ENCODE measurements at regions not wholly inside any gene's neighbourhood (a gene's known extent, or its start where the extent isn't known, plus 50 kb on each side); places are given as distances from the start of the nearest gene placed in this dataset.

DNA sequence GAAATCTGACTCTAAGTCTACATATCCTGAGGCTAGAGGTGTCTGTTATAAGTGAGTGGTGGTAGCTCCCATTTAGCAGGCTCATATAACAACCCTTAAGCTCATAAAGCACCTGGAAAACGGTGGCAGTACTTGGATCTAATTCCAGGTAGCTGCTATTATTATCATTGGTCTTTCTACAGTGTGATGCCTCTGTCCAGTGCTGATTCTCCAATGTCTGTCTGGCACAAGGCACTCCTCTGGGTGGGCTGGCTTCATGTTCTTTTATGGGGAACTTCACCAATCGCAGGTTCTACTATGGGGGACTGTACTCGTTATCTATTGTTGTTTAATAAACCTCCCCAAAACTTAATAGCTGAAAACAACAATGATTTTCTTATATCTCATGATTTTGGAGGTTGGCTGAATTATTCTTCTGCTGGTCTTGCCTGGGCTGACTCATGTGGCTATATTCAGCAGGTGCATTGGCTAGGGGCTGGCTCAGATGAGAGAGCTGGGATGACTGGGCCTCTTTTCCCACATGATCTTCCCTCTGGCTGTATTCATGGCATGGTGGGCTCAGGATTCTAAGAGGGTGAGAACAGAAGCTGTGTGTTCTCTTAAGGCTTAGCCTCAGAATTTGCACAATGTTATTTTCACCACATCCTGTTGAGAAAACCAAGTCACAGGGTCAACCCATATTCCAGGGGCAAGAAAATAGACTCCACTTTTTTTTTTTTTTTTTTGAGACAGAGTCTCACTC, 93.0 kb upstream of the PCGF5 start:
- WGBS, 2 donors = 71% methylated on average over 3 of the region's 3 CpGs
- no peak for DNase-seq (ENCODE audit: low spot score in 2 of 2)
- intact Hi-C loops (cut with DNase I; ENCODE audit: low total_unique reads) = no loop called here
- TF ChIP-seq POLR2A (IDR thresholded peaks at IDR 0.05) = no peak
- TF ChIP-seq, protein P1, sequence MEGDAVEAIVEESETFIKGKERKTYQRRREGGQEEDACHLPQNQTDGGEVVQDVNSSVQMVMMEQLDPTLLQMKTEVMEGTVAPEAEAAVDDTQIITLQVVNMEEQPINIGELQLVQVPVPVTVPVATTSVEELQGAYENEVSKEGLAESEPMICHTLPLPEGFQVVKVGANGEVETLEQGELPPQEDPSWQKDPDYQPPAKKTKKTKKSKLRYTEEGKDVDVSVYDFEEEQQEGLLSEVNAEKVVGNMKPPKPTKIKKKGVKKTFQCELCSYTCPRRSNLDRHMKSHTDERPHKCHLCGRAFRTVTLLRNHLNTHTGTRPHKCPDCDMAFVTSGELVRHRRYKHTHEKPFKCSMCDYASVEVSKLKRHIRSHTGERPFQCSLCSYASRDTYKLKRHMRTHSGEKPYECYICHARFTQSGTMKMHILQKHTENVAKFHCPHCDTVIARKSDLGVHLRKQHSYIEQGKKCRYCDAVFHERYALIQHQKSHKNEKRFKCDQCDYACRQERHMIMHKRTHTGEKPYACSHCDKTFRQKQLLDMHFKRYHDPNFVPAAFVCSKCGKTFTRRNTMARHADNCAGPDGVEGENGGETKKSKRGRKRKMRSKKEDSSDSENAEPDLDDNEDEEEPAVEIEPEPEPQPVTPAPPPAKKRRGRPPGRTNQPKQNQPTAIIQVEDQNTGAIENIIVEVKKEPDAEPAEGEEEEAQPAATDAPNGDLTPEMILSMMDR (IDR thresholded peaks at IDR 0.05) = no peak
- H3K4me3 ChIP-seq (ENCODE audit: low read depth, poor library complexity, severe bottlenecking) = no peak overlapping the region

DNA sequence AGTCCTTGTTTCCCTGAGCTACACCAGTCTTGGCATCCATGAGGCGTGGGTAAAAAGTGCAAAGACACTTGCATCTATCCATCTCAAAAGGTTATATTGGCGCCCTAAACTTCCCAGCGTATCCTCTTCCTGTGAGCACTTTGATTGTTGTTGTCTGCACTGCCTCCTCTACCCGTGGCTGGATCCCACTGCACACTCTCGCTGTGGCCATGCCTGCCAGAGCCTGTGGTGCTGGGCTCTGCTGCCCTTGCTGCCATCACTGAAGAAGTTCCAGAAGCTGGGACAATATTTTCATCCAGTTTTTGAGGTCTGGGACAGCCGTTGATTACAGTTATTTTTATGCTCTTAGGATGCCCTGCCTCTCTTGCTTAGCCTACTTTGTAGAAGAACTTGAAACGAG, 85.3 kb upstream of the PCGF5 start:
- no peak for TF ChIP-seq POLR2A (IDR thresholded peaks at IDR 0.05)
- TF ChIP-seq, protein P1 (IDR thresholded peaks at IDR 0.05) = no peak
- WGBS, 2 donors = 74 to 78% methylated on average over 7 of the region's 7 CpGs
- no peak overlapping the region for H3K4me3 ChIP-seq (ENCODE audit: low read depth, poor library complexity, severe bottlenecking)
- intact Hi-C loops (cut with DNase I; ENCODE audit: low total_unique reads) = no loop called here
- no peak for DNase-seq (ENCODE audit: low spot score in 2 of 2)

DNA sequence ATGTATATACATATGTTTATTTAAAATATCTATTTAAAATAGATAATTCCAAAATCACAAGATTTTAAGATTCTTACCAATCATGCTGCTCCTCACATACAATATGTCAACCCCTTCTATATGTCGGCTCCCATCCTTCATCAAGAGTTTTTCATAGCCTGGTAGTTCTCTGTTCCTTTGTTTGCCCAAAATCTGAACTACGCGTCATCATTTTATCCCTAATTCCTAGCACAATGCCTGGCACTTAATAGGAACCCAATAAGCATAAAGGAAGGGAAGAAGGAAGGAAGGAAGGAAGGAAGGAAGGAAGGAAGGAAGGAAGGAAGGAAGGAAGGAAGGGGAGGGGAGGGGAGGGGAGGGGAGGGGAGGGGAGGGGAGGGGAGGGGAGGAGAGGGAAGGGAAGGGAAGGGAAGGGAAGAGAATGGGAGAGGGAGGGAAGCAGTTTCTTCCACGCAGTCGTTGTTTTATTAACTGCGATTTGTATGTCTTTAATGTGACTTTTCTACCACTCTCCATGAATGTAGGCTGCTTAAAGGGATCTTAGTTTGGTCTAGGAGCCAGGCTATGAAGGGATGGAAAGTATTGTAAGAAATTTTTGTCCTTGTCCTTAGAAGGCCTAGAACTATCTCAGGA, 83.3 kb upstream of the PCGF5 start:
- no peak for TF ChIP-seq POLR2A (IDR thresholded peaks at IDR 0.05)
- TF ChIP-seq, protein P1 (IDR thresholded peaks at IDR 0.05) = no peak
- DNase-seq (ENCODE audit: low spot score in 2 of 2) = no peak
- H3K4me3 ChIP-seq (ENCODE audit: low read depth, poor library complexity, severe bottlenecking) = no peak overlapping the region
- WGBS, 2 donors = 95 to 96% methylated on average over 6 of the region's 6 CpGs
- intact Hi-C loops (cut with DNase I; ENCODE audit: low total_unique reads) = no loop called here

DNA sequence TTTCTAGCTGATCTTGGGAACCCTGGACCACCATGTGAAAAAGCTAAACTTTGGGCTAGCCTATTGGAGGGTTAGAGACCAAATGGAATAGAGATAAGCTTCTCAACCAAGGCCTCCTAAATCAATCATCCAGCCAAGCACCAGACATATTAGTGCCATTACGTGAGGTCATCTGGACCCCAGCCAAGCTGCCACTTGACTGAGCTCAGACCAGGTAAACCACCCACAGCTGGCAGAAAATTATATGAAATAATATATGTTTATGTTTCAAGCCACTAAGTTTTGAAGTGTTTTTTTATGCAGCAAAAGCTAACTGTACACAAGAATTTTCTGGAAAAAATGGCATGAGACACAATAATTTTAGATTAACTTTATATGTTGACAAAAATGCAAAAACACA, 82.6 kb upstream of the PCGF5 start:
- DNase-seq (ENCODE audit: low spot score in 2 of 2) = no peak
- WGBS, 2 donors = 56 to 69% methylated on average over 1 of the region's 1 CpG
- H3K4me3 ChIP-seq (ENCODE audit: low read depth, poor library complexity, severe bottlenecking) = no peak overlapping the region
- TF ChIP-seq, protein P1 (IDR thresholded peaks at IDR 0.05) = no peak
- TF ChIP-seq POLR2A (IDR thresholded peaks at IDR 0.05) = no peak
- intact Hi-C loops (cut with DNase I; ENCODE audit: low total_unique reads) = no loop called here

DNA sequence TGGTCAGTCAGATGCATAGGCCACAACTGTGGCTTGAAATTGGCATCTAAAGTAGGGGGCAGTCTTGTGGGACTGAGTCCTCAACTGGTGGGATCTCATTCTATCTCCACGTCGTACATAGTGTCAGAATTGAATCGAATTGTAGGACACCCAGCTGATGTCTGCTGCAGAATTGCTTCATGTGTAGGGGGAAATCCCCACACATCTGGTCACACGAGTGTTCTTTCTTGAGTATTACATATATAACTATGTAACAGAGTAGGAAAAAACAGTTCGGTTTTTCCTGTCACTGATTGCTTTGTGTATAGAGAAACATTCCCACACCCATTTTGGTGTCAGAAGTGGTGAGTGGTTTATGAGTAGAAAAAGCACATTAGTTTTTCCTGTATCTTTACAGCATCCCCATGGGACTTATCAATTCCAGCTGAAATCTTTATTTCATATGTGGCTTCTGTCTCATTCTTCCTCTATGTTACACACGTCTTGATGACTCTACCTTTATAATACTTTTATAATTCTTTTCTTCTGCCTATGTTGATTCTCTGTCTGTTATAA, 79.4 kb upstream of the PCGF5 start:
- TF ChIP-seq, protein P1 (IDR thresholded peaks at IDR 0.05) = no peak
- no peak for TF ChIP-seq POLR2A (IDR thresholded peaks at IDR 0.05)
- DNase-seq (ENCODE audit: low spot score in 2 of 2) = no peak
- WGBS, 2 donors = 45 to 54% methylated on average over 6 of the region's 6 CpGs
- no peak overlapping the region for H3K4me3 ChIP-seq (ENCODE audit: low read depth, poor library complexity, severe bottlenecking)
- intact Hi-C loops (cut with DNase I; ENCODE audit: low total_unique reads) = no loop called here
